Right renal cortex interstitium (tissue), 3 donors: ENCODE measurements at regions not wholly inside any gene's neighbourhood (a gene's known extent, or its start where the extent isn't known, plus 50 kb on each side); places are given as distances from the start of the nearest gene placed in this dataset.
"Not testable (repeated sequence)": the region's sequence is repeated elsewhere in the genome, so short reads cannot be mapped to it uniquely, and the experiment has no call there.

Experiments used
- DNase-seq, 3 donors: peaks; one replicate each; pipeline ENCODE4 v3.0.0-alpha.2; 2013; ENCODE audit warnings: low read depth in 3 of 3, low spot score in 2 of 3

DNA sequence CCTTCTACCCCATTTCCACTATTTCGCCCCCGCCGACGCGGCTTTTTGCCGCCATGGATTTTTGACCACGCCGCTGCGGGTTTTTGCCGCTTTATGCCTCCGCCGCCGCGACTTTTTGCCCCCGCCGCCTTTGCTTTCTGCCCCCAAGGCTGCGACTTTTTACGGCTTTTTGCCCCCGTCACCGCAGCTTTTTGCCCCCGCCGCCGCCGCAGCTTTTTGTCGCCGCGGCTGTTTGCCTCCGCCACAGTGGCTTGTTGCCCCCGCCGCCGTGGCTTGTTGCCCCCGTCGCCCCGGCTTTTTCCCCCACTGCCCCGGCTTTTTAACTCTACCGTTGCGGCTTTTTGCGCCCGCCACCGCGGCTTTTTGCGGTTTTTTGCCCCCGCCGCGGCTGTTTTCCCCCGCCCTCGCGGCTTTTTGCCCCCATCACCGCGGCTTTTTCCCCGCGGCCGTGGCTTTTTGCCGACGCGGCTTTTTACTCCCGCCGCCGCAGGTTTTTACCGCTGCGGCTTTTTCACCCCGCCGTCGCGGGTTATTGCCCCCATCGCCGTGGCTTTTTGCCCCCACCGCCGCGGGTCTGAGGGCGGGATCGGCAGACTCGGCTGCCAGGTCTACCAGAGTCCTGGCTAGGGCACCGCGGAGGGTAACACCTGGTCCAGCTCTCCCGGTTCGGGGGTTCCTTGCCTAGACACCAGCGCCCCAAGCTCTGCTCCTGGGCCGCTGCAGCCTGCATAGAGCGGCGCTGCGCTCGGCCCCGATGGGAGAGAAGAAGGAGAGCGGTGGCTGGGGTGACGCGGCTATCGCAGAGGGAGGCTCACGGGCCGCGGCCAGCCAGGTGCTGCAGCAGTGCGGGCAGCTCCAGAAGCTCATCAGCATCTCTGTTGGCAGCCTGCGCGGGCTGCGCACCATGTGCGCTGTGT, 562.7 kb upstream of the WSB1 start:
- no peak for DNase-seq

GRCh38 chr17:26731926-26732325, 562.0 kb upstream of the WSB1 start:
- not testable (repeated sequence) for DNase-seq

DNA sequence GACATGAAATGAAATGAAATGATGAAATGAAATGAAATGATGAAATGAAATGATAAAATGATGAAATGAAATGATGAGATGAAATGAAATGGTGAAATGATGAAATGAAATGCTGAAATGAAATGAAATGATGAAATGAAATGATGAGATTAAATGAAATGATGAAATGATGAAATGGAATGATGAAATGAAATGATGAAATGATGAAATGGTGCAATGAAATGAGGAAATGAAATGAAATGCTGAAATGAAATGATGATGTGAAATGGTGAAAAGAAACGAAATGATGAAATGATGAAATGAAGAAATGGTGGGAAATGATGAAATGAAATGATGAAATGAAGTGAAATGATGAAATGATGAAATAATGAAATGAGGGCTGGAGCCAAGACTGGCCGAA, 559.1 kb upstream of the WSB1 start:
- DNase-seq: not testable (repeated sequence)

DNA sequence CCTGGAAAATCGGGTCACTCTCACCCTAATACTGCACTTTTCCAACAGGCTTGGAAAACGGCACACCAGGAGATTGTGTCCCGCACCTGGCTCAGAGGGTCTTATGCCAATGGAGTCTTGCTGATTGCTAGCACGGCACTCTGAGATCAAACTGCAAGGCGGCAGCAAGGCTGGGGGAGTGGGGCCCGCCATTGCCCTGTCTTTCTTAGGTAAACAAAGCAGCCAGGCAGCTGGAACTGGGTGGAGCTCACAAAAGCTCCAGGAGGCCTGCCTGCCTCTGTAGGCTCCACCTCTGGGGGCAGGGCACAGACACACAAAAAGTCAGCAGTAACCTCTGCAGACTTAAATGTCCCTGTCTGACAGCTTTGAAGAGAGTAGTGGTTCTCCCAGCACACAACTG, 557.9 kb upstream of the WSB1 start:
- DNase-seq: not testable (repeated sequence)

GRCh38 chr17:26765860-26766709, 527.8 kb upstream of the WSB1 start:
- DNase-seq: no peak

DNA sequence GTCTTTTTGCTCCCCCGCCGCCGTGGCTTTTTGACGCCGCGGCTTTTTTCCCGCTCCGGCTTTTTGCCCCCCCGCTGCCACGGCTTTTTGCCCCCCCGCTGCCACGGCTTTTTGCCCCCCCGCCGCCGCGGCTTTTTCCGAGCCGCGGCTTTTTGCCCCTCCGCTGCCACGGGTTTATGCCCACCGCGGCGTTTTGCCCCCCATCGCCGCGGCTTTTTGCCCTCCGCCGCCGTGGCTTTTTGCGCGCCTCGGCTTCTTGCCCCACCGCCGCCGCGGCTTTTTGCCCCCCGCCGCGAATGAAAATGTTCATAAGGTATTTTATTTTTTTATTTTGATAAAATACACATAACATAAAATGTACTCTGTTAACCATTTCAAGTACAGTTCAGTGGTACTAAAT, 527.2 kb upstream of the WSB1 start:
- no peak for DNase-seq

DNA sequence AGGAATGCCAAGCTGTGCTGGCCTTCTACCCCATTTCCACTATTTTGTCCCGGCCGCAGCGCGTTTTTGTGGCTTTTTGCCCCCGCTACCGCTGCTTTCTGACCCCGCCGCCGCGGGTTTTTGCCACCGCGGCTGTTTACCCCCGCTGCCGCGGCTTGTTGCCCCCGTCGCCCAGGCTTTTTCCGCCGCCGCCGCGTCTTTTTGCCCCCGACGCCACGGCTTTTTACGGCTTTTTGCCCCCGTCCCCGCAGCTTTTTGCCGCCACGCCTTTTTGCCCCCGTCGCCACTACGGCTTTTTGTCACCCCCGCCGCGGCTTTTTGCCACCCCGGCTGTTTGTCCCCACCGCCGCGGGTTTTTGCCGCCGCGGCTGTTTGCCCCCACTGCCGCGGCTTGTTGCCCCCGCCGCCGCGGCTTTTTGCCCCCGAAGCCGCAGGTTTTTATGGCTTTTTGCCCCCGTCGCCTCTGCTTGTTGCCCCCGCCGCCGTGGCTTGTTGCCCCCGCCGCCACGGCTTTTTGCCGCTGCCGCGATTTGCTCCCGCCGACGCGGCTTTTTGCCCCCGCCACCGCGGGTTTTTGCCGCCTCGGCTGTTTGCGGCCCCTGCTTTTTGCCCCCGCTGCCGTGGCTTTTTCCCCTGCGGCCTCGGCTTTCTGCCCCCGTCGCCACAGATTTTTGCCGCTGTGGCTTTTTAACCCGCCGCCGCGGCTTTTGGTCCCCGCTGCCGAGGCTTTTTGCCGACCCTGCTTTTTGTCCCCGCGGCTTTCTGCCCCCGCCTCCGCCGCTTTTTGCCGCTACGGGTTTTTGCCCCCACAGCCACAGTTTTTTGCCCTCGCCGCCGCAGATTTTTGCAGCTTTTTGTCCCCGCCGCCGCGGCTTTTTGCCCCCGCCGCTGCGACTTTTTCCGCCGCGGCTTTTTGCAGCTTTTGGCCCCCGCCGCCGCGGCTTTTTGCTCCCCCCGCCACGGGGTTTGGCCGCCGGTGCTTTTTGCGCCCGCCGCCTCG, 520.4 kb upstream of the WSB1 start:
- no peak for DNase-seq

DNA sequence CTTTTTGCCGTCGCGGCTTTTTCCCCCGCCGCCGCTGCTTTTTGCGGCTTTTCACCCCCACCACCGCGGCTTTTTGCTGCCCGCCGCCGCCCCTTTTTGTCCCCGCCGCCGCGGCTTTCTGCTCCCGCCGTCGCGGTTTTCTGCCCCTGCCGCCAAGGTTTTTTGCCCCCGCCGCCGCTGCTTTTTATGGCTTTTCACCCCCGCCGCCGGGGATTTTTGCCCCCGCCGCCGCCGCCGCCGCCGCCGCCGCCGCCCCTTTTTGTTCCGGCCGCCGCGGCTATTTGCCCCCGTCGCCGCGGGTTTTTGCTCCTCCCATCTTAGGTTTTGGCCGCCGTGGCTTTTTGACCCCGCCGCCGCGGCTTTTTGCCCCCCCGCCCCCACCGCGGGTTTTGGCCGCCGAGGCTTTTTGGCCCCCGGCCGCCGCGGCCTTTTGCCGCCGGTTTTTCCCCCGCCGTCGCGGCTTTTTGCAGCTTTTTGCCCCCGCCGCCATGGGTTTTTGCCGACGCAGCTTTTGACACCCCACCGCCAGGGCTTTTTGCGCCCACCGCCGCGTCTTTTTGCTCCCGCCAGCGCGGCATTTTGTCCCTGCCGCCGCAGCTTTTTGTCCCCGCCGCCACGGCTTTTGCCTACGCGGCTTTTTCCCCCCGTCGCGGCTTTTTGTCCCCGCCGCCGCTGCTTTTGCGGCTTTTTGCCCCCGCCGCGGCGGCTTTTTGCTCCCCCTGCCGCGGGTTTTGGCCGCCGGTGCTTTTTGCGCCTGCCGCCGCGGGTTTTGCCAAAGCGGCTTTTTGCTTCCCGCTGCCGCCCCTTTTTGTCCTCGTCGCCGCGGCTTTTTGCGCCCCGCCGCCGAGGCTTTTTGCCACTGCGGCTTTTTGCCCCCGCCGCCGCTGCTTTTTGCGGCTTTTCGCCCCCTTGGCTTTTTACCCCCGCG, 519.4 kb upstream of the WSB1 start:
- DNase-seq: no peak

- DNase-seq: no peak
Measured at GRCh38 chr17:26775219-26775822, 518.6 kb upstream of the WSB1 start.

DNA sequence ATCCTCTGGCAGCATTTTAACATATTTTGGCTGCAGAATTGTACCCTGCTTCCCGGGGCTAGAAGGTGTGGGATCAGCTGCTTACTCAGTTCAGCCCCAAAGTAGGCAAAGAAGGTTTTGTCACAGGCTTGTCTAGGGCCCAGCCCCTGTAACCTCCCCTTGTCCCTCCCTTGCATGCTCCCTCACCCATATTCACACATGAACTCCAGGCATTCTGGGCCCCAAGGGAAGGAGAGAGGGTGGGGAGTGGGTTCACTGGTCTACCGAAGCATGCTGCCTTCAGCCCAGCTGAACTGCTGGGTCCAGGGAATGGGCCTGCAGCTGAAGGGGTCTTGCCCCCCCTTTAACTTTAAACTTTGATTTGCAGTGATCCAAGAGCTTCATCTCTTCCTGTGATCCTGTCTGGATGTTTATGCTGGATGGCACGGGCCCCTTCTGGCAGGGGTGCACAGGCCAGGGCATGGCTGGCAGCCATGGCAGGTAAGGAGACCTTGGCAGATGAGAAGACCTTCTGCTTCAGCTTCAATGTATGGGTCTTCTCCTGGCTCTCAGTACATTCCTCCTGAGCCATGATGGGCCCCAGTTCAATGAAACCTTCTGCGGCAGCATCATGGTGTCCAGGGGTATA, 513.6 kb upstream of the WSB1 start:
- not testable (repeated sequence) for DNase-seq

GRCh38 chr17:26782153-26782552, 511.8 kb upstream of the WSB1 start:
- DNase-seq: no peak

DNA sequence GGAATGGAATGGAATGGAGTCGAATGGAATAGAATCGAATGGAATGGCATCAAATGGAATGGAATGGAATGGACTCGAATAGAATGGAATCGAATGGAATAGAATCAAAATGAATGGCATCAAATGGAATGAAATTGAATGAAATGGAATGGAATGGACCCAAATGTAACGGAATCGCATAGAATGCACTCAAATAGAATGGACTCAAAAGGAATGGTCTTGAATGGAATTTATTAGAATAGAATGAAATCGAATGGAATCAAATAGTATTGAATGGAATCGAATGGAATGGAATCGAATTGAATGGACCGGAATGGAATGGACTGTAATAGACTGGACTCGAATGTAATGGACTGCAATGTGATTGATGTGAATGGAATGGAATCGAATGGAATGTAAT, 501.4 kb upstream of the WSB1 start:
- peak; percentile 1 to 14 (median 13) for DNase-seq

DNA sequence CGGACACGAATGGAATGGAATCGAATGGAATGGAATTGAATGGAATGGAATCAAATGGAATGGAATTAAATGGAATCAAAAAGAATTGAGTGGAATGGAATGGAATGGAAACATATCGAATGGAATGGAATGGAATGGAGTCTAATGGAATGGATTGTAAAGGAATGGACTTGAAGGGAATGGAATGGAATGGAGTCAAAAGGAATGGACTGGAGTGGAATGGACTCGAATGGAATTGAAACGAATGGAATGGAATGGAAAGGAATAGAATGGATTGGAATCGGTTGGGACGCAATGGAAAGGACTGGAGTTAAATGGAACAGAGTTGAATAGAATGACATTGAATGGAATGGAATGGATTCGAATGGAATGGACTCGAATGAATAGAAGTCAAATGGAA, 486.9 kb upstream of the WSB1 start:
- DNase-seq: no peak

- no peak for DNase-seq
Measured at GRCh38 chr17:26809033-26809432, 484.9 kb upstream of the WSB1 start.

DNA sequence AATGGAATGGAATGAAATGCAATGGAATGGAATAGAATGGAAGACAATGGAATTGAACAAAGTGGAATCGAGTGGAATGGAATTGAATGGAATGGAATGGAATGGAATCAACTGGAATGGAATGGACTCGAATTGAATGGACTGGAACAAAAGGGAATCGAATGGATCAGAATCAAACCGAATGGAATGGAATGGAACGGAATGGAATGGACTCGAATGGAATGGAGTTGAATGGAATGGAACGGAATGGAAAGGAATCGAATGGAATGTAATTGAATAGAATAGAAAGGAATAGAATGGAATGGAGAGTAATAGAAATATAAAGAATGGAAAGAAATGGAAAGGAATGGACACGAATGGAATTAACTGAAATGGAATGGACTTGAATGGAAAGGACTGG, 475.2 kb upstream of the WSB1 start:
- no peak for DNase-seq
